Inflammatory macrophage treated with lipopolysaccharide for 1 hour (primary cell): ENCODE measurements at regions not wholly inside any gene's neighbourhood (a gene's known extent, or its start where the extent isn't known, plus 50 kb on each side); places are given as distances from the start of the nearest gene placed in this dataset.

Source experiments
- DNase-seq, 2 donors: peaks; one replicate each; pipeline ENCODE4 v3.0.0-alpha.2; 2020 to 2022

- no peak for DNase-seq
Observed at GRCh38 chrX:137483554-137483953, 82.4 kb upstream of the ZIC3 start.

GRCh38 chrX:137482136-137482535 lies 83.8 kb upstream of the ZIC3 start:
- no peak for DNase-seq

GRCh38 chrX:137479386-137479785 lies 86.5 kb upstream of the ZIC3 start:
- DNase-seq, result no peak

- no peak for DNase-seq
Observed at GRCh38 chrX:137441711-137442110, 124.2 kb upstream of the ZIC3 start.

- no peak for DNase-seq
Observed at GRCh38 chrX:137432609-137433008, 133.3 kb upstream of the ZIC3 start.

- DNase-seq, result no peak
Observed at GRCh38 chrX:137431693-137432488, 134.0 kb upstream of the ZIC3 start.

- DNase-seq, result no peak
Observed at GRCh38 chrX:137430984-137431475, 134.9 kb upstream of the ZIC3 start.

GRCh38 chrX:137430301-137430700 lies 135.6 kb upstream of the ZIC3 start:
- DNase-seq, result no peak

- no peak for DNase-seq
Observed at GRCh38 chrX:137428766-137429591, 136.9 kb upstream of the ZIC3 start.

GRCh38 chrX:137428221-137428661 lies 137.7 kb upstream of the ZIC3 start:
- no peak for DNase-seq

- peak in 1 of 2 donors; percentile 5 for DNase-seq
Observed at GRCh38 chrX:137427816-137428215, 138.1 kb upstream of the ZIC3 start.

GRCh38 chrX:137427426-137427778 lies 138.5 kb upstream of the ZIC3 start:
- no peak for DNase-seq

GRCh38 chrX:137426695-137427425 lies 139.1 kb upstream of the ZIC3 start:
- DNase-seq, result peak; percentile 7 to 9

GRCh38 chrX:137425986-137426385 lies 139.9 kb upstream of the ZIC3 start:
- no peak for DNase-seq

- DNase-seq, result no peak
Observed at GRCh38 chrX:137425273-137425902, 140.5 kb upstream of the ZIC3 start.

- DNase-seq, result no peak
Observed at GRCh38 chrX:137424679-137425078, 141.2 kb upstream of the ZIC3 start.

GRCh38 chrX:137423241-137423640 lies 142.7 kb upstream of the ZIC3 start:
- DNase-seq, result no peak

- DNase-seq, result no peak
Observed at GRCh38 chrX:137418086-137418485, 147.8 kb upstream of the ZIC3 start.

- no peak for DNase-seq
Observed at GRCh38 chrX:137413190-137413589, 152.7 kb upstream of the ZIC3 start.

GRCh38 chrX:137405449-137406140 lies 160.3 kb upstream of the ZIC3 start:
- no peak for DNase-seq

- no peak for DNase-seq
Observed at GRCh38 chrX:137401092-137401491, 164.8 kb upstream of the ZIC3 start.

GRCh38 chrX:137387646-137388045 lies 178.3 kb upstream of the ZIC3 start:
- DNase-seq, result no peak
